ENCODE measurements at regions not wholly inside any gene's neighbourhood (a gene's known extent, or its start where the extent isn't known, plus 50 kb on each side); places are given as distances from the start of the nearest gene placed in this dataset.

DNA sequence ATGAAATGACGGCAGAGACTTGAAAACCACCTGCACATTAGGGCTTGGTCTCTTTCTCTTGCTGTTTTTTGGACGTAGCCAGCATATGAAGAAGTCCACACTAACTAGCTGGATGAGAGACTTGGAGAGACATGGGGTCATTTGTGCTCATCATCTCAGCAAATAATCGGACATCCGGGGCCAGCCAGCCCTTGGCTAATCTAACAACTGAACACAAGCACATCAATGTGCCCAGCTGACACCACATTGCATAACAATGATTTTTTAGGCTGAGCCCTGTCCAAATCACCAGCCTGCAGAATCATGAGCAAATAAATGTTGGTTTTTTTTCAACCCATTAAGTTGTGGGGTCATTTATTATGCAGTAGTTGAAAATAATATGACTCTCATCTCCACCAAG, 460.3 kb upstream of the LARGE1 start:
- TF ChIP-seq CTCF (IDR thresholded peaks at IDR 0.05 in 8 of 11, conservative IDR thresholded peaks at IDR 0.05 in 3 of 11) = no peak
- no peak for TF ChIP-seq POLR2A (IDR thresholded peaks at IDR 0.05)

All from spleen (tissue), 7 donors.